Activated naive CD4-positive, alpha-beta T cell treated with anti-CD3 and anti-CD28 coated beads, Interleukin-2, amount 10 ng/mL, durations not matched to agents 7 days and 5 days (primary cell): ENCODE measurements at regions not wholly inside any gene's neighbourhood (a gene's known extent, or its start where the extent isn't known, plus 50 kb on each side); places are given as distances from the start of the nearest gene placed in this dataset.
"Not testable (repeated sequence)": the region's sequence is repeated elsewhere in the genome, so short reads cannot be mapped to it uniquely, and the experiment has no call there.

Source experiments
- CTCF ChIA-PET: fragments of 350-600 bp; sonication (Branson Sonifier 250); formaldehyde crosslinking; loops from one replicate; lab custom pipeline; 2021; ENCODE audit warnings: antibody characterized with exemption; lab: Charles Lee
- DNase-seq: peaks from one replicate; pipeline ENCODE4 v3.0.0-alpha.2; 2020
- H3K27ac Mint-ChIP-seq: one replicate; pipeline ENCODE4 v1.8.0; 2021; ENCODE audit warnings: mild to moderate bottlenecking, moderate library complexity, mixed read lengths
- H3K27me3 Mint-ChIP-seq: one replicate; pipeline ENCODE4 v1.8.0; 2021; ENCODE audit warnings: mild to moderate bottlenecking, mixed read lengths
- H3K36me3 Mint-ChIP-seq: one replicate; pipeline ENCODE4 v1.8.0; 2021; ENCODE audit warnings: mixed read lengths
- H3K4me1 Mint-ChIP-seq: one replicate; pipeline ENCODE4 v1.8.0; 2021; ENCODE audit warnings: mixed read lengths
- H3K4me3 Mint-ChIP-seq: one replicate; pipeline ENCODE4 v1.8.0; 2021; ENCODE audit warnings: mild to moderate bottlenecking, moderate library complexity, mixed read lengths
- H3K9me3 Mint-ChIP-seq: one replicate; pipeline ENCODE4 v1.8.0; 2021; ENCODE audit warnings: mixed read lengths

- H3K4me1 Mint-ChIP-seq = no peaks in the 10 kb centered on the region
- H3K27me3 Mint-ChIP-seq = peaks cover 42% of the 10 kb centered on the region
- no peak for DNase-seq
- no peaks in the 10 kb centered on the region for H3K36me3 Mint-ChIP-seq
- peaks cover 15% of the 10 kb centered on the region for H3K9me3 Mint-ChIP-seq
- no peak overlapping the region for H3K27ac Mint-ChIP-seq
- CTCF ChIA-PET = interaction anchor here (1.0 kb wide), 1 partner anchor 33 kb away, joined by 3 read pairs; no protein-coding TSS in a partner anchor
- H3K4me3 Mint-ChIP-seq = no peak overlapping the region
These were observed 67.9 kb upstream of the SEPTIN5 start for GRCh38 chr22:19646383-19646782.

- H3K27me3 Mint-ChIP-seq = peaks cover 47% of the 10 kb centered on the region
- H3K27ac Mint-ChIP-seq = no peak overlapping the region
- no peak for DNase-seq
- H3K36me3 Mint-ChIP-seq = no peaks in the 10 kb centered on the region
- no peaks in the 10 kb centered on the region for H3K4me1 Mint-ChIP-seq
- CTCF ChIA-PET = no interaction called here
- no peak overlapping the region for H3K4me3 Mint-ChIP-seq
- peaks cover 15% of the 10 kb centered on the region for H3K9me3 Mint-ChIP-seq
These were observed 65.8 kb upstream of the SEPTIN5 start for GRCh38 chr22:19648419-19648929.

DNA sequence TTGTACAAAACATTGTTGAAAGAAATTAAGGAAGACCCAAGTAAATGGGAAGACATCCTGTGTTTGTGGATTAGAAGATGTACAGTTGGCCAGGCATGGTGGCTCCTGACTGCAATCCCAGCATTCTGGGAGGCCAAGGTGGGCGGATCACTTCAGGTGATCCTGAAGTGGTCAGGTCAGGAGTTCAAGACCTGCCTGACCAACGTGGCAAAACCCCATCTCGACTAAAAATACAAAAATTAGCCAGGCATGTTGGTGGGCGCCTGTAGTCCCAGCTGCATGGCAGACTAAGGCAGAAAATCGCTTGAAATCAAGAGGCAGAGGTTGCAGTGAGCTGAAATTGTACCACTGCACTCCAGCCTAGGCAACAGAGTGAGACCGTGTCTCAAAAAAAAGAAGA, 62.0 kb upstream of the SEPTIN5 start:
- Mint-ChIP-seq H3K4me3 (no peak overlapping the region), H3K9me3 (peaks cover 15% of the 10 kb centered on the region), H3K36me3 (no peaks in the 10 kb centered on the region), H3K27ac (no peak overlapping the region), H3K27me3 (peaks cover 21% of the 10 kb centered on the region), H3K4me1 (no peaks in the 10 kb centered on the region)
- CTCF ChIA-PET = no interaction called here
- DNase-seq = no peak

GRCh38 chr22:19654338-19654987, 59.8 kb upstream of the SEPTIN5 start:
- Mint-ChIP-seq H3K27ac (no peak overlapping the region), H3K4me1 (no peaks in the 10 kb centered on the region), H3K27me3 (peaks cover 20% of the 10 kb centered on the region), H3K9me3 (peaks cover under 1% of the 10 kb centered on the region), H3K4me3 (no peak overlapping the region), H3K36me3 (no peaks in the 10 kb centered on the region)
- no peak for DNase-seq
- CTCF ChIA-PET = no interaction called here

- Mint-ChIP-seq H3K27ac (no peak overlapping the region), H3K27me3 (peaks cover 13% of the 10 kb centered on the region), H3K9me3 (no peaks in the 10 kb centered on the region), H3K4me1 (no peaks in the 10 kb centered on the region), H3K4me3 (no peak overlapping the region), H3K36me3 (no peaks in the 10 kb centered on the region)
- no peak for DNase-seq
- CTCF ChIA-PET = no interaction called here
These were observed 58.9 kb upstream of the SEPTIN5 start for GRCh38 chr22:19655399-19655798.

DNA sequence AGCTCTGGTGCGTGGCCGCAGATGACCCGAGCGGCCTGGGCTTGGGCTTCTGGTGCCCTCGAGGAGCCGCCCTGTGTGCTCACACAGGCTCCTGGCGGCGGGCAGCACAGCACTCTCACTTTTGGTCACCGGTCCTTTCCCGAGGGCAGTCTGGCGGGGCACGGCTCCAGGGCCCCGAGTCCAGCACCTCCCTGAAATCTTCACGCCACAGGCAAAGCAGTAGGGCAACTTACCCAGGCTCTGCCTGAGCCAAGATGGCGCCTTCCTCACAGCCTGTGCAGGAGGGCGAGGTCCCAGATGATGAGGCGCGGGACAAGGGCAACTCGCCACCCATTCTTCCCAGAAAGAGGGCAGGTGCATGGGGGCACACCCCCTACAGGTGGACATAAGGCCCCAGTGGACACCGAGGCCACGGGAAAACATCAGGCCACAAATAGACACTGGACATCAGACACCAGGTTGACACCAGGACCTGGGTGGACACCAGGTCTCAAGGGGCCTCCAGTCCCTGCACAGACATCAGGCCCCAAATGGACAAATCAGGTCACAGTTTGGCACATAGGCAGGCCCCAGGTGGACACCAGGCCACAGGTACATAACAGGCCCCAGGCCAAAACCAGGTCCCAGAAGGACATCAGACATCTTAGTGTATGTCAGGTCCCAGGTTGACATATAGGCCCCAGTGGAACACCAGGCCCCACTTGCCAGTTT, 57.6 kb upstream of the SEPTIN5 start:
- Mint-ChIP-seq H3K9me3 (no peaks in the 10 kb centered on the region), H3K4me1 (no peaks in the 10 kb centered on the region), H3K36me3 (no peaks in the 10 kb centered on the region), H3K4me3 (no peak overlapping the region), H3K27me3 (peaks cover 5% of the 10 kb centered on the region), H3K27ac (no peak overlapping the region)
- CTCF ChIA-PET = no interaction called here
- DNase-seq = no peak

DNA sequence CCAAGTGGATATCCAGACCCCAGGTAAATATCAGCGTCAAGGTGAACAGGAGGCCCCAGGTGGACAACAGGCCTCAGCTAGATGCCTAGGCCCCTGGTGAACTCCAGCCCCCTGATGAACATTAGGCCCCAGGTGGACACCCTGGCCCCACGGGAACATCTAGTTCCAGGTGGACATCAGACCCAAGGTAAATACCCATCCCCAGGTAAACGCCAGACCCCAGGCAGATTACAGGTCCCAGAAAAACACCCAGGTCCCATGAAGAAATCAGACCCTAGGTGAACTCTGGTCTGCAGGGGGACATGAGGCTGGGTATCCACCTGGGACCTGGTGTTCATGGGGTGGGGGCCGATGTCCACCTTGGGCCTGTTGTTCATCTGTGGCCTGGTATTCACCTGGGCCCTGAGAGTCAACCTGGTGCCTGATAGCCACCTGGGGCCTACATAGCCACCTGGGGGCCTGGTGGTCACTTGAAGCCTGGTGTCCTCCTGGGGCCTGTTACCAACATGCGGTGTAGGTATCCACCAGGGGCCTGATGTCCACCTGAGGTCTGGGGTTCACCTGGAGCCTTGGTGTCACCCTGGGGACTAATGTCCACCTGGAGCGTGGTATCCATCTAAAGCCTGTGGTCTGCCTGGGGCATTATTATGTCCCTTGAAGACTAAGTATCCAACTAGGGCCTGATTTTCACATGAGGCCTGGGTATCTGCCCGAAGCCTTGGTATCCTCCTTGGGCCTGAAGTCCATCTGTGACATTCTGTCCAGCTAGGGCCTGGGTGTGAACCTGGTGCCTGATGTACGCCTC, 56.8 kb upstream of the SEPTIN5 start:
- peaks cover 2% of the 10 kb centered on the region for H3K27me3 Mint-ChIP-seq
- H3K4me3 Mint-ChIP-seq = no peak overlapping the region
- no peaks in the 10 kb centered on the region for H3K36me3 Mint-ChIP-seq
- CTCF ChIA-PET = no interaction called here
- H3K4me1 Mint-ChIP-seq = no peaks in the 10 kb centered on the region
- DNase-seq = no peak
- H3K9me3 Mint-ChIP-seq = no peaks in the 10 kb centered on the region
- H3K27ac Mint-ChIP-seq = no peak overlapping the region

GRCh38 chr22:19658057-19658966, 56.0 kb upstream of the SEPTIN5 start:
- no peaks in the 10 kb centered on the region for H3K9me3 Mint-ChIP-seq
- no peak for DNase-seq
- H3K27ac Mint-ChIP-seq = no peak overlapping the region
- no peaks in the 10 kb centered on the region for H3K27me3 Mint-ChIP-seq
- H3K4me1 Mint-ChIP-seq = no peaks in the 10 kb centered on the region
- CTCF ChIA-PET = no interaction called here
- no peaks in the 10 kb centered on the region for H3K36me3 Mint-ChIP-seq
- no peak overlapping the region for H3K4me3 Mint-ChIP-seq

DNA sequence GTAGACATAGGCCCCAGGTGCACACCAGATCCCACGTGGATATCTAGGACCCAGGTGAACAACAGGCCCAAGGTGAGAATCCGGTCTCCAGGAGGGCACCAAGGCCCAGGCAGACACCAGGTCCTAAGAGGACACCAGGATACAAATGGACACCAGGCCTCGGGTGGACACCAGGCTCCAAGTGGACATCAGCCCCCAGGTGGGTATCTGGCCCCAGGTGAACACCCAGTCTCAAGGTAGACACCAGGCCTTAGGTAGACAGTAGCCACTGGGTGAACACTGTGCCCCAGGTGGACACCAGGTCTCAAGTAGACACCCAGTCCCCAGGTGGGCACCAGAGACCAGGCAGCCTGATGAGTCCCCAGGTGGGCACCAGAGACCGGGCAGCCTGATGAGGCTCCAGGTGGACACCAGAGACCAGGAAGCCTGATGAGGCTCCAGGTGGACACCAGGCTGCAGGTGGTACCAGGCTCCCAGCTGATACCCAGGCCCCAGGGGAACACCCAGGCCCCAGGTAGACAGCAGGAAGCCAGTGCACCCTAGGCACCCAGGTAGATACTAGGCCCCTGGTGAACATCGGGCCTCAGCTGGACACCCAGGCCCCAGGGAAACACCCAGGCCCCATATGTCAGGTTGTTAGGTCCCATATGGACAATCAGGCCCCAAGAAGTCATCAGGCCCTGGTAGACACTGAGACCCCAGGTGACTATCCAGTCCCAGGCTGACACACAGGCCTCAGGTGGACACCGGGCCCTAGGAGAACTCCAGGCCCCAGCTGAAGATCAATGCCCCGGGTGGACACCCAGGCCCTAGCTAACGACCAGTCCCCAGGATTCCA, 55.1 kb upstream of the SEPTIN5 start:
- H3K27ac Mint-ChIP-seq = no peak overlapping the region
- no peak overlapping the region for H3K4me3 Mint-ChIP-seq
- H3K9me3 Mint-ChIP-seq = no peaks in the 10 kb centered on the region
- H3K27me3 Mint-ChIP-seq = peaks cover 5% of the 10 kb centered on the region
- H3K4me1 Mint-ChIP-seq = no peaks in the 10 kb centered on the region
- DNase-seq = no peak
- CTCF ChIA-PET = no interaction called here
- no peaks in the 10 kb centered on the region for H3K36me3 Mint-ChIP-seq

- no peaks in the 10 kb centered on the region for H3K36me3 Mint-ChIP-seq
- no peaks in the 10 kb centered on the region for H3K9me3 Mint-ChIP-seq
- CTCF ChIA-PET = no interaction called here
- H3K4me1 Mint-ChIP-seq = no peaks in the 10 kb centered on the region
- no peak for DNase-seq
- no peak overlapping the region for H3K27ac Mint-ChIP-seq
- H3K4me3 Mint-ChIP-seq = no peak overlapping the region
- H3K27me3 Mint-ChIP-seq = peaks cover 7% of the 10 kb centered on the region
These were observed 54.4 kb upstream of the SEPTIN5 start for GRCh38 chr22:19659805-19660345.

- H3K4me3 Mint-ChIP-seq, DNase-seq, H3K4me1 Mint-ChIP-seq, H3K27ac Mint-ChIP-seq, H3K9me3 Mint-ChIP-seq, CTCF ChIA-PET, H3K36me3 Mint-ChIP-seq: not testable (repeated sequence)
- H3K27me3 Mint-ChIP-seq = peaks cover 12% of the 10 kb centered on the region
These were observed 53.7 kb upstream of the SEPTIN5 start for GRCh38 chr22:19660583-19660982.

DNA sequence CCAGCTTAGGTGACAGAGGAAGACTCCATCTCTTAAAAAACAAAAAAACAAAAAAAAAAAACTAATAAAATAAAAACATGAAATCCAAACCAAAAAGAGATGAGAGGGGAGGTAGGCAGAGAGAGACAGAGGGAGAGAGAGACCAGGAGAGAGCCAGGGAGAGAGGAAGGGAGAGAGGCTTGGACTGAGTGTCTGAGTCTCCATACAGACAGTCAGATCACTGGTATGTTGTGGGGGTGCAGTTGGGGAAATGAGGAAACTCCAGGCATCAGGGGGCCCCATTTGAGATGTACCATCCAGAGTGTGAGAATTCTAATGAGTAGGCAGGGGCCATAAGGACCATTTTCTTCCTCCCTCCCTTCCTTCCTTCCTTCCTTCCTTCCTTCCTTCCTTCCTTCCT, 53.1 kb upstream of the SEPTIN5 start:
- CTCF ChIA-PET = no interaction called here
- Mint-ChIP-seq H3K27ac (no peak overlapping the region), H3K4me3 (no peak overlapping the region), H3K9me3 (no peaks in the 10 kb centered on the region), H3K4me1 (no peaks in the 10 kb centered on the region), H3K27me3 (peaks cover 16% of the 10 kb centered on the region), H3K36me3 (no peaks in the 10 kb centered on the region)
- no peak for DNase-seq
